ENCODE measurements at regions not wholly inside any gene's neighbourhood (a gene's known extent, or its start where the extent isn't known, plus 50 kb on each side); places are given as distances from the start of the nearest gene placed in this dataset.
"Not testable (repeated sequence)": the region's sequence is repeated elsewhere in the genome, so short reads cannot be mapped to it uniquely, and the experiment has no call there.

- no peak overlapping the region for H3K27ac ChIP-seq
- H3K36me3 ChIP-seq: no peaks in the 10 kb centered on the region
- DNase-seq (ENCODE audit: low read depth in 1 of 2, low spot score in 2 of 2): no peak
- no peaks in the 10 kb centered on the region for H3K27me3 ChIP-seq (replicated peaks)
- no peaks in the 10 kb centered on the region for H3K4me1 ChIP-seq (replicated peaks)
- H3K9me3 ChIP-seq (replicated peaks): no peaks in the 10 kb centered on the region
- no peak overlapping the region for H3K4me3 ChIP-seq
Observed at GRCh38 chr1:199010933-199011332, 372.1 kb downstream of the PTPRC start.

GRCh38 chr1:199015799-199016198 is 377.0 kb downstream of the PTPRC start:
- H3K27ac ChIP-seq: no peak overlapping the region

GRCh38 chr1:199018471-199019135 is 379.8 kb downstream of the PTPRC start:
- H3K36me3 ChIP-seq: no peaks in the 10 kb centered on the region
- H3K9me3 ChIP-seq (replicated peaks): no peaks in the 10 kb centered on the region; the same call in 1 of the 2 replicates
- DNase-seq (ENCODE audit: low read depth in 1 of 2, low spot score in 2 of 2): no peak
- H3K27ac ChIP-seq: no peak overlapping the region
- H3K4me3 ChIP-seq: no peak overlapping the region
- no peaks in the 10 kb centered on the region for H3K27me3 ChIP-seq (replicated peaks)
- H3K4me1 ChIP-seq (replicated peaks): no peaks in the 10 kb centered on the region

More at GRCh38 chr1:199015799-199016198, 377.0 kb downstream of the PTPRC start:
- no peak for DNase-seq (ENCODE audit: low read depth in 1 of 2, low spot score in 2 of 2)
- H3K4me1 ChIP-seq (replicated peaks): no peaks in the 10 kb centered on the region
- H3K9me3 ChIP-seq (replicated peaks): no peaks in the 10 kb centered on the region; the same call in 1 of the 2 replicates
- H3K36me3 ChIP-seq: no peaks in the 10 kb centered on the region
- no peaks in the 10 kb centered on the region for H3K27me3 ChIP-seq (replicated peaks)
- no peak overlapping the region for H3K4me3 ChIP-seq

- Histone ChIP-seq H3K9me3 (replicated peaks) (no peaks in the 10 kb centered on the region; the same call in 1 of the 2 replicates), H3K4me1 (replicated peaks) (no peaks in the 10 kb centered on the region), H3K36me3 (no peaks in the 10 kb centered on the region), H3K4me3 (no peak overlapping the region), H3K27me3 (replicated peaks) (no peaks in the 10 kb centered on the region), H3K27ac (no peak overlapping the region)
- no peak for DNase-seq (ENCODE audit: low read depth in 1 of 2, low spot score in 2 of 2)
Observed at GRCh38 chr1:199020051-199020450, 381.2 kb downstream of the PTPRC start.

- Histone ChIP-seq H3K9me3 (replicated peaks) (no peaks in the 10 kb centered on the region; the same call in 1 of the 2 replicates), H3K27ac (no peak overlapping the region), H3K4me3 (no peak overlapping the region), H3K27me3 (replicated peaks) (no peaks in the 10 kb centered on the region), H3K4me1 (replicated peaks) (no peaks in the 10 kb centered on the region), H3K36me3 (no peaks in the 10 kb centered on the region)
- no peak for DNase-seq (ENCODE audit: low read depth in 1 of 2, low spot score in 2 of 2)
Observed at GRCh38 chr1:199020904-199021303, 382.1 kb downstream of the PTPRC start.

- Histone ChIP-seq H3K4me3 (no peak overlapping the region), H3K9me3 (replicated peaks) (no peaks in the 10 kb centered on the region), H3K36me3 (no peaks in the 10 kb centered on the region), H3K27me3 (replicated peaks) (no peaks in the 10 kb centered on the region), H3K4me1 (replicated peaks) (no peaks in the 10 kb centered on the region), H3K27ac (no peak overlapping the region)
- no peak for DNase-seq (ENCODE audit: low read depth in 1 of 2, low spot score in 2 of 2)
Observed at GRCh38 chr1:199029401-199029800, 390.6 kb downstream of the PTPRC start.

- Histone ChIP-seq H3K4me3 (no peak overlapping the region), H3K27ac (no peak overlapping the region), H3K27me3 (replicated peaks) (no peaks in the 10 kb centered on the region), H3K9me3 (replicated peaks) (no peaks in the 10 kb centered on the region), H3K36me3 (no peaks in the 10 kb centered on the region), H3K4me1 (replicated peaks) (no peaks in the 10 kb centered on the region)
- no peak for DNase-seq (ENCODE audit: low read depth in 1 of 2, low spot score in 2 of 2)
Observed at GRCh38 chr1:199029855-199030254, 391.0 kb downstream of the PTPRC start.

- DNase-seq (ENCODE audit: low read depth in 1 of 2, low spot score in 2 of 2); H3K4me1 ChIP-seq (replicated peaks); H3K27me3 ChIP-seq (replicated peaks); H3K27ac ChIP-seq; H3K36me3 ChIP-seq; H3K9me3 ChIP-seq (replicated peaks); H3K4me3 ChIP-seq: not testable (repeated sequence)
Observed at GRCh38 chr1:199030541-199030940, 391.7 kb downstream of the PTPRC start.

- DNase-seq (ENCODE audit: low read depth in 1 of 2, low spot score in 2 of 2); H3K9me3 ChIP-seq (replicated peaks); H3K36me3 ChIP-seq; H3K27ac ChIP-seq; H3K27me3 ChIP-seq (replicated peaks); H3K4me3 ChIP-seq; H3K4me1 ChIP-seq (replicated peaks): not testable (repeated sequence)
Observed at GRCh38 chr1:199031170-199031569, 392.3 kb downstream of the PTPRC start.

GRCh38 chr1:199032479-199032878 is 393.6 kb downstream of the PTPRC start:
- not testable (repeated sequence) for H3K27ac ChIP-seq; H3K36me3 ChIP-seq; H3K4me1 ChIP-seq (replicated peaks); H3K9me3 ChIP-seq (replicated peaks); H3K4me3 ChIP-seq; H3K27me3 ChIP-seq (replicated peaks); DNase-seq (ENCODE audit: low read depth in 1 of 2, low spot score in 2 of 2)

- no peaks in the 10 kb centered on the region for H3K9me3 ChIP-seq (replicated peaks)
- no peak overlapping the region for H3K27ac ChIP-seq
- no peaks in the 10 kb centered on the region for H3K27me3 ChIP-seq (replicated peaks)
- no peak overlapping the region for H3K4me3 ChIP-seq
- no peaks in the 10 kb centered on the region for H3K36me3 ChIP-seq
- DNase-seq (ENCODE audit: low read depth in 1 of 2, low spot score in 2 of 2): no peak
- H3K4me1 ChIP-seq (replicated peaks): no peaks in the 10 kb centered on the region
Observed at GRCh38 chr1:199033661-199034060, 394.8 kb downstream of the PTPRC start.

- H3K36me3 ChIP-seq: no peaks in the 10 kb centered on the region
- H3K27ac ChIP-seq: no peak overlapping the region
- H3K27me3 ChIP-seq (replicated peaks): no peaks in the 10 kb centered on the region
- H3K4me1 ChIP-seq (replicated peaks): no peaks in the 10 kb centered on the region
- DNase-seq (ENCODE audit: low read depth in 1 of 2, low spot score in 2 of 2): no peak
- no peak overlapping the region for H3K4me3 ChIP-seq
- H3K9me3 ChIP-seq (replicated peaks): no peaks in the 10 kb centered on the region
Observed at GRCh38 chr1:199038156-199038555, 399.3 kb downstream of the PTPRC start.

GRCh38 chr1:199040076-199040905 is 401.5 kb downstream of the PTPRC start:
- no peak overlapping the region for H3K4me3 ChIP-seq
- no peaks in the 10 kb centered on the region for H3K36me3 ChIP-seq
- no peak overlapping the region for H3K27ac ChIP-seq
- H3K9me3 ChIP-seq (replicated peaks): no peaks in the 10 kb centered on the region
- no peaks in the 10 kb centered on the region for H3K27me3 ChIP-seq (replicated peaks)
- H3K4me1 ChIP-seq (replicated peaks): no peaks in the 10 kb centered on the region
- DNase-seq (ENCODE audit: low read depth in 1 of 2, low spot score in 2 of 2): no peak

- H3K27ac ChIP-seq: no peak overlapping the region
- H3K36me3 ChIP-seq: no peaks in the 10 kb centered on the region
- H3K27me3 ChIP-seq (replicated peaks): no peaks in the 10 kb centered on the region
- no peaks in the 10 kb centered on the region for H3K4me1 ChIP-seq (replicated peaks)
- no peaks in the 10 kb centered on the region for H3K9me3 ChIP-seq (replicated peaks)
- no peak overlapping the region for H3K4me3 ChIP-seq
- no peak for DNase-seq (ENCODE audit: low read depth in 1 of 2, low spot score in 2 of 2)
Observed at GRCh38 chr1:199041173-199041914, 402.5 kb downstream of the PTPRC start.
